GM18858 (cell line): ENCODE measurements at regions not wholly inside any gene's neighbourhood (a gene's known extent, or its start where the extent isn't known, plus 50 kb on each side); places are given as distances from the start of the nearest gene placed in this dataset.

ENCODE experiments used
- ATAC-seq: cut with Tn5 transposase; IDR thresholded peaks from one replicate; pipeline ENCODE4 v1.9.1; 2021; ENCODE audit not compliant: unreplicated experiment

GRCh38 chr11:97107604-97108003 is 717.8 kb downstream of the JRKL start:
- no peak for ATAC-seq

GRCh38 chr11:97109078-97109477 is 719.3 kb downstream of the JRKL start:
- no peak for ATAC-seq

- no peak for ATAC-seq
Observed at GRCh38 chr11:97110376-97110775, 720.6 kb downstream of the JRKL start.

- ATAC-seq, result no peak
Observed at GRCh38 chr11:97111559-97111958, 721.7 kb downstream of the JRKL start.

- no peak for ATAC-seq
Observed at GRCh38 chr11:97118614-97119200, 728.9 kb downstream of the JRKL start.

GRCh38 chr11:97123237-97123636 is 733.4 kb downstream of the JRKL start:
- ATAC-seq, result no peak

- ATAC-seq, result no peak
Observed at GRCh38 chr11:97136067-97136466, 746.3 kb downstream of the JRKL start.

- peak; percentile 56 for ATAC-seq
Observed at GRCh38 chr11:97140885-97141494, 751.2 kb downstream of the JRKL start.

- no peak for ATAC-seq
Observed at GRCh38 chr11:97143463-97143862, 753.6 kb downstream of the JRKL start.

GRCh38 chr11:97149741-97150140 is 759.9 kb downstream of the JRKL start:
- ATAC-seq, result no peak

GRCh38 chr11:97157221-97157740 is 767.5 kb downstream of the JRKL start:
- ATAC-seq, result no peak

GRCh38 chr11:97158243-97158642 is 768.4 kb downstream of the JRKL start:
- ATAC-seq, result no peak

- no peak for ATAC-seq
Observed at GRCh38 chr11:97163631-97164191, 773.9 kb downstream of the JRKL start.

GRCh38 chr11:97201743-97202612 is 812.2 kb downstream of the JRKL start:
- ATAC-seq, result no peak

GRCh38 chr11:97202613-97203292 is 812.9 kb downstream of the JRKL start:
- ATAC-seq, result no peak

GRCh38 chr11:97218011-97218410 is 828.2 kb downstream of the JRKL start:
- no peak for ATAC-seq

GRCh38 chr11:97223647-97224046 is 833.8 kb downstream of the JRKL start:
- no peak for ATAC-seq

GRCh38 chr11:97224396-97224795 is 834.6 kb downstream of the JRKL start:
- ATAC-seq, result no peak

- no peak for ATAC-seq
Observed at GRCh38 chr11:97225794-97226193, 836.0 kb downstream of the JRKL start.

- ATAC-seq, result no peak
Observed at GRCh38 chr11:97229936-97230335, 840.1 kb downstream of the JRKL start.

GRCh38 chr11:97231231-97231630 is 841.4 kb downstream of the JRKL start:
- no peak for ATAC-seq
